IMR-90 (cell line): ENCODE measurements at regions not wholly inside any gene's neighbourhood (a gene's known extent, or its start where the extent isn't known, plus 50 kb on each side); places are given as distances from the start of the nearest gene placed in this dataset.
A peak's percentile ranks its signal among the peaks of the same experiment; 100 is the strongest.
"Not testable (repeated sequence)": the region's sequence is repeated elsewhere in the genome, so short reads cannot be mapped to it uniquely, and the experiment has no call there.

Experiments used
- ATAC-seq: fragments of 200-7000 bp; cut with Tn5 transposase; 2 replicates; pipeline ENCODE4 v1.9.1; 2020; ENCODE audit warnings: low read depth, mild to moderate bottlenecking, moderate library complexity
- BruUV-seq: library from RNA; stranded (reverse); fragments of 400-500 nt; replicated peaks from 2 replicates; lab custom pipeline; 2021; lab: Mats Ljungman, UMichigan
- CTCF ChIA-PET: fragments of 300-600 bp; formaldehyde crosslinking; extraction: SDS; loops from one replicate; lab custom pipeline; 2021; ENCODE audit warnings: antibody characterized with exemption; lab: Yijun Ruan, JAX
- POLR2A ChIA-PET: fragments of 300-600 bp; sonication (Branson Sonifier 250); formaldehyde crosslinking; loops from one replicate; lab custom pipeline; 2022; ENCODE audit warnings: antibody characterized with exemption; ENCODE audit not compliant: unreplicated experiment; lab: Charles Lee
- DNase-seq: peaks from one replicate; pipeline ENCODE4 v3.0.0; 2013
- H2AFZ ChIP-seq: replicated peaks from 2 replicates; pipeline ENCODE3; 2013; ENCODE audit warnings: low read length, mild to moderate bottlenecking; ENCODE audit not compliant: poor library complexity
- H2AK5ac ChIP-seq: 2 replicates; pipeline ENCODE4 v1.6.1; 2013; ENCODE audit warnings: low read depth, low read length, inconsistent platforms
- H2AK9ac ChIP-seq: replicated peaks from 2 replicates; pipeline ENCODE3; 2013; ENCODE audit warnings: mild to moderate bottlenecking, low read depth, low read length, moderate library complexity; ENCODE audit not compliant: poor library complexity
- H2BK120ac ChIP-seq: 2 replicates; pipeline ENCODE4 v1.6.1; 2013; ENCODE audit warnings: low read depth, low read length, inconsistent platforms
- H2BK15ac ChIP-seq: 3 replicates; pipeline ENCODE4 v1.6.1; 2013; ENCODE audit warnings: low read depth, low read length, inconsistent platforms
- H2BK20ac ChIP-seq: 2 replicates; pipeline ENCODE4 v1.6.1; 2013; ENCODE audit warnings: low read depth, mild to moderate bottlenecking, inconsistent platforms, low read length, moderate library complexity
- H2BK5ac ChIP-seq: 2 replicates; pipeline ENCODE4 v1.6.1; 2013; ENCODE audit warnings: mild to moderate bottlenecking, low read depth, low read length, inconsistent platforms; ENCODE audit not compliant: poor library complexity, severe bottlenecking
- H3K14ac ChIP-seq: replicated peaks from 2 replicates; pipeline ENCODE4 v1.6.1; 2013; ENCODE audit warnings: low read depth, low read length, inconsistent platforms
- H3K18ac ChIP-seq: 2 replicates; pipeline ENCODE4 v1.6.1; 2013; ENCODE audit warnings: low read depth, low read length, control low read depth
- H3K23ac ChIP-seq: 2 replicates; pipeline ENCODE4 v1.6.1; 2013; ENCODE audit warnings: low read depth, low read length, inconsistent platforms
- H3K27ac ChIP-seq: 2 replicates; pipeline ENCODE4 v1.5.1; 2013; ENCODE audit warnings: mild to moderate bottlenecking, control low read depth, low read length; ENCODE audit not compliant: insufficient read depth
- H3K27me3 ChIP-seq: 2 replicates; pipeline ENCODE4 v1.6.1; 2013; ENCODE audit warnings: low read length; ENCODE audit not compliant: control insufficient read depth, insufficient read depth
- H3K36me3 ChIP-seq: 2 replicates; pipeline ENCODE4 v1.6.1; 2013; ENCODE audit warnings: low read length, mixed read lengths; ENCODE audit not compliant: control insufficient read depth, insufficient read depth
- H3K4ac ChIP-seq: 2 replicates; pipeline ENCODE4 v1.6.1; 2013; ENCODE audit warnings: low read depth, low read length, inconsistent platforms
- H3K4me1 ChIP-seq: 2 replicates; pipeline ENCODE4 v1.6.1; 2013; ENCODE audit warnings: low read length, mixed read lengths; ENCODE audit not compliant: control insufficient read depth, insufficient read depth
- H3K4me2 ChIP-seq: 2 replicates; pipeline ENCODE4 v1.6.1; 2013; ENCODE audit warnings: low read depth, mild to moderate bottlenecking, control low read depth, low read length, moderate library complexity
- H3K4me3 ChIP-seq: 2 replicates; pipeline ENCODE4 v1.5.1; 2013; ENCODE audit warnings: low read depth, mild to moderate bottlenecking, control low read depth, low read length, moderate library complexity; ENCODE audit not compliant: insufficient read depth
- H3K56ac ChIP-seq: 2 replicates; pipeline ENCODE4 v1.6.1; 2013; ENCODE audit warnings: low read length, inconsistent platforms; ENCODE audit not compliant: insufficient read depth; ENCODE audit errors: extremely low read depth
- H3K79me1 ChIP-seq, 2 experiments: 2 replicates each; pipeline ENCODE4 v1.6.1; 2013; ENCODE audit warnings: low read length in 2 of 2, inconsistent platforms in 1 of 2, low read depth in 1 of 2
- H3K9ac ChIP-seq: 2 replicates; pipeline ENCODE4 v1.6.1; 2013; ENCODE audit warnings: low read depth, low read length, control low read depth
- H3K9me1 ChIP-seq: 2 replicates; pipeline ENCODE4 v1.6.1; 2013; ENCODE audit warnings: low read length, inconsistent platforms; ENCODE audit not compliant: insufficient read depth
- H3K9me3 ChIP-seq: 2 replicates; pipeline ENCODE4 v1.6.1; 2013; ENCODE audit warnings: low read length; ENCODE audit not compliant: control insufficient read depth, insufficient read depth
- H4K20me1 ChIP-seq: 2 replicates; pipeline ENCODE4 v1.6.1; 2013; ENCODE audit warnings: low read length, inconsistent platforms; ENCODE audit not compliant: insufficient read depth
- H4K5ac ChIP-seq: 2 replicates; pipeline ENCODE4 v1.6.1; 2013; ENCODE audit warnings: mild to moderate bottlenecking, low read depth, low read length, control low read depth
- H4K8ac ChIP-seq, 2 experiments: 2 replicates each; pipeline ENCODE4 v1.6.1; 2013; ENCODE audit warnings: low read depth in 2 of 2, low read length in 2 of 2, control low read depth in 1 of 2, inconsistent platforms in 1 of 2
- H4K91ac ChIP-seq: 2 replicates; pipeline ENCODE4 v1.6.1; 2013; ENCODE audit warnings: low read depth, low read length, inconsistent platforms; ENCODE audit not compliant: insufficient read depth
- WGBS, 2 experiments: methylation state at CpG; one replicate each; pipeline versions ENCODE4 v1.1.5 to v1.1.7; 2013; ENCODE audit warnings: missing lambda C conversion rate in 2 of 2; ENCODE audit not compliant: insufficient read length in 1 of 2; ENCODE audit errors: extremely low coverage in 2 of 2; 5-methylcytosine and 5-hydroxymethylcytosine counted together
- dilution Hi-C: fragments of 300-500 bp; cut with HindIII; formaldehyde crosslinking; loops from one replicate; pipeline ENCODE4 v1.14.3; 2018; ENCODE audit warnings: low sequenced_read_pairs; ENCODE audit not compliant: unreplicated experiment
- in situ Hi-C: fragments of 300-500 bp; cut with MboI; formaldehyde crosslinking; loops from 3 replicates; pipeline ENCODE4 v1.14.3; 2019; ENCODE audit warnings: low sequenced_read_pairs, inconsistent platforms, mixed read lengths
- intact Hi-C: fragments of 100-400 bp; cut with micrococcal nuclease; formaldehyde crosslinking; loops from 2 replicates; pipeline ENCODE4 v1.10.0; 2022

DNA sequence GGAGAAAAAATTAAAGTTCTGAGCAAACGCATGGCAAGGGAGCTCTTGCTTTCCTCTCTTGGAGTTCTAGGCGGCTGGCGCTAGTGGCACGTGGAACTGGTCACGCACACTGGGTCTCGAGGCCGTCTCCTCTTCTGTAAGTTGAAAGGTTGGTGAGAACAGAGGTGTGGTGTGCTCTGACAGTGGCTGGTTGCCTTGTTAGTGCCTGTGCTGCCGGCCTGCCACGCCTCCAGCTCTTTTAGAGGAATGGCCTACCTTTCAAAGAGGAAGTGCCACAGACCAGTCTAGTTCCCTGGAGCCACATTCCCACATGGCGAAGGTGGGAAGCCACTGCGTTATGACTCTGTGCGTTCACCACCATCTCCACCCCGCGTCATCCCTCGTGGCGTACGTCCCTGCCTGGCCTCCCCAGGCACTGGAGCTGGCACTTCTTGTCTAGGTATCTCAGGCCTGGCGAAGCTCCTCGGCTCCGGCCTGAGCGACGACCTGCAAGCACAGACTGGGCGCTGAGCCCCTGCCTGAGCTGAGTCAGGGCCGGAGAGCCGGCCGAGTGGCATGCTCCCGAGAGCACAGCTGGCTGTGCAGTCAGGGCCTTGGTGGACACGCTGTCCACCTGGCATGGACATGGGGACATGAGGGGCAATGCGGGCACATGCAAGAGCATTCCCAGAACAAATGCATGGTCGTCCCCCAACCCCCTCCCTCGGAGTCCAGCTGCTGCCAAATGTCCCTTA lies 4453.1 kb upstream of the TPTE start:
- H3K4me2 ChIP-seq: not testable (repeated sequence)

GRCh38 chr21:6070213-6070612 lies 4451.2 kb upstream of the TPTE start:
- H2AFZ ChIP-seq, H2BK15ac ChIP-seq, H4K5ac ChIP-seq, DNase-seq, H2AK5ac ChIP-seq, H3K18ac ChIP-seq, H2BK20ac ChIP-seq, H3K23ac ChIP-seq, H3K4me1 ChIP-seq, H3K27ac ChIP-seq, H3K79me1 ChIP-seq, H2AK9ac ChIP-seq, H3K27me3 ChIP-seq, H3K36me3 ChIP-seq, H3K4ac ChIP-seq, H3K56ac ChIP-seq, intact Hi-C loops, H3K9me3 ChIP-seq, dilution Hi-C loops, H3K4me3 ChIP-seq, H3K14ac ChIP-seq, H3K9ac ChIP-seq, CTCF ChIA-PET, BruUV-seq, ATAC-seq, H4K20me1 ChIP-seq, H4K8ac ChIP-seq, H4K91ac ChIP-seq, H3K9me1 ChIP-seq, H3K4me2 ChIP-seq, H2BK120ac ChIP-seq, POLR2A ChIA-PET, in situ Hi-C loops: not testable (repeated sequence)
- H2BK5ac ChIP-seq: peak overlapping the region; percentile 85
- 100% methylated on average over 1 of the region's 2 CpGs for whole genome bisulfite sequencing, 2 experiments

More for the DNA sequence above, 4453.1 kb upstream of the TPTE start:
- H3K9ac ChIP-seq, H2BK15ac ChIP-seq, H3K56ac ChIP-seq, H3K4ac ChIP-seq, H4K5ac ChIP-seq, H3K36me3 ChIP-seq, H4K8ac ChIP-seq, H3K27ac ChIP-seq, H4K20me1 ChIP-seq, H4K91ac ChIP-seq, H3K14ac ChIP-seq, H2AK5ac ChIP-seq, POLR2A ChIA-PET, ATAC-seq, H3K23ac ChIP-seq, H2AFZ ChIP-seq, dilution Hi-C loops, intact Hi-C loops, H3K18ac ChIP-seq, H3K9me3 ChIP-seq, H3K9me1 ChIP-seq, CTCF ChIA-PET, DNase-seq, H2BK20ac ChIP-seq, H3K4me1 ChIP-seq, H3K27me3 ChIP-seq, H2AK9ac ChIP-seq, H3K4me3 ChIP-seq, H2BK120ac ChIP-seq, in situ Hi-C loops, H2BK5ac ChIP-seq, H3K79me1 ChIP-seq, BruUV-seq: not testable (repeated sequence)
- no CpG with 5 or more reads among the region's 31 CpGs for WGBS, 2 experiments
